ENCODE measurements at regions not wholly inside any gene's neighbourhood (a gene's known extent, or its start where the extent isn't known, plus 50 kb on each side); places are given as distances from the start of the nearest gene placed in this dataset.

DNA sequence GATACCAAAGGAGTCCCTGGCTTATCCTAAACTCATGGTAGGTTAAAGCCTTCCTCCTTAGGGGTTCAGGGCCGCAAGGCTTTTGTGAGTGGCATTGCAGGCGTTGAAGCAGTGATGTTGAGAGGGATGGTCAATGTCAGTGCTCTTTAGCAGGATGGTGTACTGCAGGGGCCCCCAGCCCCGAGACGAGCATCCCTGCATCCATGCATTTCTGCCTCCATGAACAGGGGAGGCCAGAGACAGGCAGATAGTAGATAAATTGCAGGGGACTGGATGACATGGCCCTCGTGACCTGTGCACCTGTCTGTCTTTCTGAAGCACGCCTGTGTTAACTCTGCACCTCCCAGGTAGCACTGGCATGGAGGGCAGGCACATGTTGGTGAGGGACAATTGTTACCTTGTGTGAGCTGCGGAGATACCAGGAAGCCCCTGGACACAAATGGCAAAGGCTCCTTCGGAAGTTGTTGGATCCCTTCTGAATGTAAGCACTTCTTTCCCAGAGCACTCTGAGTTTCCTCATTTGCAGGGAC is 133.5 kb downstream of the SNRPN start:
- Mint-ChIP-seq H3K27ac (peak overlapping the region in 1 of 8 donors; percentile 69), H3K9me3 (peaks cover 35 to 100% (median 97%) of the 10 kb centered on the region in 5 donors), H3K36me3 (peaks cover 51 to 100% (median 98%) of the 10 kb centered on the region in 3 donors), H3K27me3 (peaks cover 0 to 2% of the 10 kb centered on the region in 2 donors), H3K4me3 (no peak overlapping the region), H3K4me1 (no peaks in the 10 kb centered on the region)
- Histone ChIP-seq H3K4me1 (ENCODE audit: insufficient read depth, low read length) (no peaks in the 10 kb centered on the region), H3K4me3 (ENCODE audit: low read length) (no peak overlapping the region), H3K27ac (ENCODE audit: low read depth, low read length) (no peak overlapping the region), H3K36me3 (ENCODE audit: insufficient read depth, low read length) (peaks cover 39% of the 10 kb centered on the region), H3K27me3 (ENCODE audit: insufficient read depth, low read length, poor library complexity, severe bottlenecking) (no peaks in the 10 kb centered on the region), H3K9me3 (ENCODE audit: low read length) (peaks cover 62% of the 10 kb centered on the region)
- no peak for DNase-seq
- ChIA-PET CTCF (no interaction called here), POLR2A (no interaction called here)

DNA sequence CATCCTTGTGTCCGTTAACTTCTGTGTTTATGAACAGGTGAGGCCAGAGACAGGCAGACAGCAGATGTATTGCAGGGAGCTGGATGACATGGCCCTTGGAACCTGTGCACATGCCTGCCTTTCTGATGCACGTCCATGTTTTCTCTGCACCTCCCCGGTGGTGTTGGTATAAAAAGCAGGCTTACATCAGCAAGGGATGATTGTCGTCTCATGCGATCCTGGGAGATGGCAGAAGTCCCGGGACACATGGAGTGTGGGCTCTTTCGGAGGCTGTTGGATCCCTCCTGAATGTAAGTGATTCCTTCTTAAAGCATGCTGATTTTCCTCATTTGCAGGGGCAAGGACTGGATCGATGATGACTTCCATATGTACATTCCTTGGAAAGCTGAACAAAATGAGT is 134.8 kb downstream of the SNRPN start:
- peaks cover 49% of the 10 kb centered on the region for H3K9me3 ChIP-seq (ENCODE audit: low read length)
- no peak overlapping the region for H3K4me3 ChIP-seq (ENCODE audit: low read length)
- H3K4me1 Mint-ChIP-seq, result no peaks in the 10 kb centered on the region
- H3K9me3 Mint-ChIP-seq, result peaks cover 32 to 100% (median 98%) of the 10 kb centered on the region in 5 donors
- ChIA-PET CTCF (no interaction called here), POLR2A (no interaction called here)
- H3K27me3 ChIP-seq (ENCODE audit: insufficient read depth, low read length, poor library complexity, severe bottlenecking), result no peaks in the 10 kb centered on the region
- no peak overlapping the region for H3K4me3 Mint-ChIP-seq
- H3K27ac ChIP-seq (ENCODE audit: low read depth, low read length), result no peak overlapping the region
- H3K36me3 Mint-ChIP-seq, result peaks cover 45 to 100% (median 97%) of the 10 kb centered on the region in 3 donors
- no peaks in the 10 kb centered on the region for H3K4me1 ChIP-seq (ENCODE audit: insufficient read depth, low read length)
- peaks cover 33% of the 10 kb centered on the region for H3K36me3 ChIP-seq (ENCODE audit: insufficient read depth, low read length)
- no peak for DNase-seq
- no peaks in the 10 kb centered on the region for H3K27me3 Mint-ChIP-seq
- no peak overlapping the region for H3K27ac Mint-ChIP-seq

DNA sequence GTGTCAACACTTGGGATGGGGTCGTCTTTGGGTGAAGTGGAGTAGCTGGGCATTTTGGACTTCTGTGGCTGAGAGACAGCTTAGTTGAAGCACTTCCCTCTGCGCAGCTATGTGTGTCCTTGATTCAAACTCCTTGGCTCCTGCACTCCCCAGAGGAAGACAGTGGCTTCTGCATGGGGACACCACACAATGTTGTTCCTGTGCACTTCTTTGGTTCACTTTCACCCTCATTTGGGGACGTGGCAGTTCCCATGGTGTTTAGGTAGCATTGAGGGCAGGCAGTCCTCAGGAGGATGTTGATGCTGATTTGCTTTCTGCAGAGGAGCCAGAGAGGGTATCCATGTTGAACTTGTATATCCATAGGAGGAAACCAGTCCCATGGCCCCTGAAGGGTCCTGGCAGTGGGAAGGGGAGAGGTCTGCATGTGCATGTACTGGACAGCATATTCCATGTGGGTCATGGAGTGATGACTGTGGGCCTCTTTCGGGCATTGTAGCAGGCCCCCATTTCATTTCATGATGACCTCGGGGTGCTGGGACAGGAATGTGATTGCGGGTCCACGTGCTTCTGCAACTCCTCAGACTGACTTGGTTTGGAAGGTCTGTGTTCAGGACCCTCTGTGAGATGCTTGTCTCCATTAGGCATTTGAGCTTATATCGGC is 135.4 kb downstream of the SNRPN start:
- no peaks in the 10 kb centered on the region for H3K27me3 Mint-ChIP-seq
- POLR2A ChIA-PET, result no interaction called here
- Histone ChIP-seq H3K27ac (ENCODE audit: low read depth, low read length) (no peak overlapping the region), H3K4me1 (ENCODE audit: insufficient read depth, low read length) (no peaks in the 10 kb centered on the region), H3K27me3 (ENCODE audit: insufficient read depth, low read length, poor library complexity, severe bottlenecking) (no peaks in the 10 kb centered on the region), H3K36me3 (ENCODE audit: insufficient read depth, low read length) (peaks cover 30% of the 10 kb centered on the region), H3K4me3 (ENCODE audit: low read length) (no peak overlapping the region), H3K9me3 (ENCODE audit: low read length) (peaks cover 43% of the 10 kb centered on the region)
- peaks cover 46 to 100% (median 97%) of the 10 kb centered on the region in 3 donors for H3K36me3 Mint-ChIP-seq
- no peak overlapping the region for H3K4me3 Mint-ChIP-seq
- H3K27ac Mint-ChIP-seq, result peak overlapping the region in 1 of 8 donors; percentile 51
- no peaks in the 10 kb centered on the region for H3K4me1 Mint-ChIP-seq
- H3K9me3 Mint-ChIP-seq, result peaks cover 37 to 100% (median 98%) of the 10 kb centered on the region in 5 donors
- CTCF ChIA-PET, result no interaction called here
- no peak for DNase-seq

DNA sequence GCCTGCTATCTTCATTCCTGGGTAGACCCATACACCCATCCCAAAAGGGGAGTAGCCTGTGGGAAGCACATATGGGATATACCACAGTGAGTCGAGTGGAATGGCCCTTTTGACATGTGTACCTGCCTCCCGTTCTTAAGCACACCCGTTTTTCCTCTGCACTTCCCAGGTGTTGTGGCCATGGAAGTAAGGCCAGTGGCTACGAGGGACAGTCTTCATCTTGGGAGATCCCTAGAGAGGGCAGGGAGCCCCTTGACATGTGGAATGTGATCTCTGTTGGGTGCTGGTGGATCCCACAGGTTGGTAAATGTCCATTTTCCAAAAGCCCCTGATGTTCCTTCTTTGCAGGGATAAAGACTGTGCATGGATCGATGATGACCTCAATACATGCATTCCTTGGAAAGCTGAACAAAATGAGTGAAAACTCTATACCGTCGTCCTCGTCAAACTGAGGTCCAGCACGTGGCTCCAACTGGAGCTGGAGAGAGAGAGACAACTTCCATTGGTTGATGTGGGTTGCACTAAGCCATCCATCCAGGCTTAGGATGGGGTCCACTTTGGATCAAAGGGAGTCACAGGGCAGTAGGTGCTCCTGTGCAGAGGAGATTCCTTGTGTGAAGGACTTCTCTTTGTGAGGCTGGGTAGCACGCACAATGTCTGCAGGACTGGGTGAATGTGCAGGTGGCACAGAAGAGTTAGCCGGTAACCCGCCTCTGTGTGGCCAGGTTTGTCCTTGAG is 136.8 kb downstream of the SNRPN start:
- no peaks in the 10 kb centered on the region for H3K4me1 ChIP-seq (ENCODE audit: insufficient read depth, low read length)
- H3K27ac ChIP-seq (ENCODE audit: low read depth, low read length), result no peak overlapping the region
- H3K27ac Mint-ChIP-seq, result no peak overlapping the region
- POLR2A ChIA-PET, result no interaction called here
- H3K27me3 Mint-ChIP-seq, result no peaks in the 10 kb centered on the region
- peak overlapping the region in 1 of 7 donors; percentile 3 for H3K4me3 Mint-ChIP-seq
- H3K9me3 Mint-ChIP-seq, result peaks cover 40 to 98% (median 95%) of the 10 kb centered on the region in 5 donors
- peaks cover 30% of the 10 kb centered on the region for H3K9me3 ChIP-seq (ENCODE audit: low read length)
- H3K27me3 ChIP-seq (ENCODE audit: insufficient read depth, low read length, poor library complexity, severe bottlenecking), result no peaks in the 10 kb centered on the region
- no peaks in the 10 kb centered on the region for H3K4me1 Mint-ChIP-seq
- H3K36me3 ChIP-seq (ENCODE audit: insufficient read depth, low read length), result peaks cover 20% of the 10 kb centered on the region
- H3K36me3 Mint-ChIP-seq, result peaks cover 45 to 98% (median 94%) of the 10 kb centered on the region in 3 donors
- H3K4me3 ChIP-seq (ENCODE audit: low read length), result no peak overlapping the region
- DNase-seq, result no peak
- CTCF ChIA-PET, result no interaction called here

DNA sequence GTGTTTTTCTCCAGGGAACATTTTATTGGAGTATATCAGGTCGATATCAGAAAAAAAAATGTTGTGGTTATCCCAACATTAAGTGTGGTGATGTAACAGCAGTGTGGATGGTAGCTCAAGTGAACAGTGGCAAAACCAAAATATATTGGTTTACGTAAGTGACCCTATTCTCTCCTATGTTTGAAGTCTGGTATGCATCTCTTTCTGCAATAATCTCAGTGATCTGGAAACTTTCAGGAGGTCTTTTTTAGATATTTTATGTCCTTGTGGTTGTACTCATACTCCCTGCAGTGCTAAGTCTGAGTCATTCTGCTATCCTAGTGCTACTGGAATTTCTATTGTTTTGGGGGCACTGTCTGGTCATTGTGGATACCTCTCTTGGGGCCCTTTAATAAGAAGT is 137.9 kb downstream of the SNRPN start:
- Histone ChIP-seq H3K4me1 (ENCODE audit: insufficient read depth, low read length) (no peaks in the 10 kb centered on the region), H3K27ac (ENCODE audit: low read depth, low read length) (no peak overlapping the region), H3K27me3 (ENCODE audit: insufficient read depth, low read length, poor library complexity, severe bottlenecking) (no peaks in the 10 kb centered on the region), H3K36me3 (ENCODE audit: insufficient read depth, low read length) (peaks cover 25% of the 10 kb centered on the region), H3K4me3 (ENCODE audit: low read length) (no peak overlapping the region), H3K9me3 (ENCODE audit: low read length) (peaks cover 28% of the 10 kb centered on the region)
- POLR2A ChIA-PET, result no interaction called here
- Mint-ChIP-seq H3K9me3 (peaks cover 42 to 96% (median 94%) of the 10 kb centered on the region in 5 donors), H3K36me3 (peaks cover 48 to 97% (median 94%) of the 10 kb centered on the region in 3 donors), H3K27ac (no peak overlapping the region), H3K4me1 (no peaks in the 10 kb centered on the region), H3K4me3 (no peak overlapping the region), H3K27me3 (peaks cover 0 to 1% of the 10 kb centered on the region in 2 donors)
- no peak for DNase-seq
- CTCF ChIA-PET, result no interaction called here

DNA sequence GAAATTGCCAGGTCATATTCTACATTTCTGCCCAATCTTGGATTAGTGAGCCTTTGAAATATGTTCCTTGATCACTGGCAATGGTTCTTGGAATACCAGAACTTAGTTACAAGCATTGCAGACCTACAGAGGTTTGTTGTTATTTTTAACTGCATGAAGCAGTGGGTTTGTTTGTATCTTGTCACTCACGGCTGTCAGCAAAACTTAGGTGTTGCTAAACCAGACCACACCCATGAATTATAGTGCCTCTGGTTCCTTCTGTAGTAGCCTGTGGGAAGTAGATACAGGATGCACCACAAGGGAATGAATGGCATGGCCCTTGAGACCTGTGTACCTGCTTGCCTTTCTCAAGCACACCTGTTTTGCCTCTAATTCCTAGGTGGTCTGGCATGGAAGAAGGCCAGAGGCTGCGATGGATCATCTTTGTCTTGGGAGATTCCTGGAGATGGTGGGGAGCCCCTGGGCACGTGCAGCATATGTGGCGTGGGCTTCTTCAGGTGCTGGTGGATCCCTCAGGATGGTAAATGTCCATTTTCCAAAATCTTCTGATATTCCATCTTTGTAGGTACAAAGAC is 138.8 kb downstream of the SNRPN start:
- Mint-ChIP-seq H3K4me1 (no peaks in the 10 kb centered on the region), H3K9me3 (peaks cover 38 to 93% (median 90%) of the 10 kb centered on the region in 5 donors), H3K27ac (no peak overlapping the region), H3K4me3 (no peak overlapping the region), H3K27me3 (peaks cover 0 to 1% of the 10 kb centered on the region in 2 donors), H3K36me3 (peaks cover 44 to 95% (median 92%) of the 10 kb centered on the region in 3 donors)
- peaks cover 27% of the 10 kb centered on the region for H3K36me3 ChIP-seq (ENCODE audit: insufficient read depth, low read length)
- POLR2A ChIA-PET, result no interaction called here
- no peaks in the 10 kb centered on the region for H3K4me1 ChIP-seq (ENCODE audit: insufficient read depth, low read length)
- H3K4me3 ChIP-seq (ENCODE audit: low read length), result no peak overlapping the region
- no peak overlapping the region for H3K27ac ChIP-seq (ENCODE audit: low read depth, low read length)
- no peak for DNase-seq
- CTCF ChIA-PET, result no interaction called here
- peaks cover 31% of the 10 kb centered on the region for H3K9me3 ChIP-seq (ENCODE audit: low read length)
- no peaks in the 10 kb centered on the region for H3K27me3 ChIP-seq (ENCODE audit: insufficient read depth, low read length, poor library complexity, severe bottlenecking)

DNA sequence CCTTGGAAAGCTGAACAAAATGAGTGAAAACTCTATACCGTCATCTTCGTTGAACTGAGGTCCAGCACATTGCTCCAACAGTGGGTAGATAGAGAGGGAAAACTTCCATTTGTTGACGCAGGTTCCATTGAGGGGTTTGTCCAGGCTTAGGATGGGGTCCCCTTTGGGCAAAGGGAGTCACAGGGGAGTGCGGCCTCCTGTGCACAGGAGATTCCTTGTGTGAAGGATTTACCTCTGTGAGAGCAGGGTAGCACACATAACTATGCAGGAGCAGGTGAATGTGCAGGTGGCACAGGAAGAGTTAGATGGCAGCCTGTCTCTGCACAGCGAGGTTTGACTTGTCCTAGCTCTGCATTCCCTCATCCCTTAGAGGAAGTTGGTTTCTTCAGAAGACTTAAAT is 139.3 kb downstream of the SNRPN start:
- Mint-ChIP-seq H3K27me3 (peaks cover 0 to 1% of the 10 kb centered on the region in 2 donors), H3K4me3 (no peak overlapping the region), H3K9me3 (peaks cover 38 to 93% (median 90%) of the 10 kb centered on the region in 5 donors), H3K4me1 (no peaks in the 10 kb centered on the region), H3K36me3 (peaks cover 44 to 95% (median 92%) of the 10 kb centered on the region in 3 donors), H3K27ac (no peak overlapping the region)
- no peak for DNase-seq
- POLR2A ChIA-PET, result no interaction called here
- Histone ChIP-seq H3K9me3 (ENCODE audit: low read length) (peaks cover 31% of the 10 kb centered on the region), H3K27me3 (ENCODE audit: insufficient read depth, low read length, poor library complexity, severe bottlenecking) (no peaks in the 10 kb centered on the region), H3K27ac (ENCODE audit: low read depth, low read length) (no peak overlapping the region), H3K4me1 (ENCODE audit: insufficient read depth, low read length) (no peaks in the 10 kb centered on the region), H3K4me3 (ENCODE audit: low read length) (no peak overlapping the region), H3K36me3 (ENCODE audit: insufficient read depth, low read length) (peaks cover 29% of the 10 kb centered on the region)
- CTCF ChIA-PET, result no interaction called here

DNA sequence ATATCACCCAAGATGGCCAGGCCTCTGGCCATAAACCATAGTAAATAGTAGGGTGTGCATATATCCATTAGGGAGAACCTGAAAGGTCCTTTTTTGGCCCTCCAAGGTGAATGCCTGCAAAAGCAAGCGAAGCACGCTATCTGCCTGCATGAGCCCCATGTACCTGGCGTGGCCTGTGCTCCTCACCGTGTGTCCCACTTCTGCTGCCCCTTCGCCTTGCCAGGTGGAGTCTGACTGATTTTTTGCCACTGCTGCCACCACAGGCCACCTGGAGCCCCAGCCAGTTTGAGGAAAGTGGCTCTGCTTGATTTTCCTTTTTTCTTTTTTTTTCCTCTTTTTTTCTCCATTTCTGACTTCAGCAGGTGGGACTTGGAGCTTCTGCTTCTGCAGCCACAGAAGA is 139.7 kb downstream of the SNRPN start:
- H3K4me3 ChIP-seq (ENCODE audit: low read length), result no peak overlapping the region
- H3K27me3 ChIP-seq (ENCODE audit: insufficient read depth, low read length, poor library complexity, severe bottlenecking), result no peaks in the 10 kb centered on the region
- H3K27ac ChIP-seq (ENCODE audit: low read depth, low read length), result no peak overlapping the region
- Mint-ChIP-seq H3K27ac (no peak overlapping the region), H3K9me3 (peaks cover 38 to 93% (median 90%) of the 10 kb centered on the region in 5 donors), H3K4me1 (no peaks in the 10 kb centered on the region), H3K27me3 (peaks cover 0 to 1% of the 10 kb centered on the region in 2 donors), H3K4me3 (peak overlapping the region in 1 of 7 donors; percentile 36), H3K36me3 (peaks cover 45 to 95% (median 92%) of the 10 kb centered on the region in 3 donors)
- H3K4me1 ChIP-seq (ENCODE audit: insufficient read depth, low read length), result no peaks in the 10 kb centered on the region
- no peak for DNase-seq
- peaks cover 31% of the 10 kb centered on the region for H3K9me3 ChIP-seq (ENCODE audit: low read length)
- POLR2A ChIA-PET, result no interaction called here
- CTCF ChIA-PET, result no interaction called here
- peaks cover 30% of the 10 kb centered on the region for H3K36me3 ChIP-seq (ENCODE audit: insufficient read depth, low read length)

Measured in CD8-positive, alpha-beta memory T cell (primary cell).